ENCODE measurements at regions not wholly inside any gene's neighbourhood (a gene's known extent, or its start where the extent isn't known, plus 50 kb on each side); places are given as distances from the start of the nearest gene placed in this dataset.

DNA sequence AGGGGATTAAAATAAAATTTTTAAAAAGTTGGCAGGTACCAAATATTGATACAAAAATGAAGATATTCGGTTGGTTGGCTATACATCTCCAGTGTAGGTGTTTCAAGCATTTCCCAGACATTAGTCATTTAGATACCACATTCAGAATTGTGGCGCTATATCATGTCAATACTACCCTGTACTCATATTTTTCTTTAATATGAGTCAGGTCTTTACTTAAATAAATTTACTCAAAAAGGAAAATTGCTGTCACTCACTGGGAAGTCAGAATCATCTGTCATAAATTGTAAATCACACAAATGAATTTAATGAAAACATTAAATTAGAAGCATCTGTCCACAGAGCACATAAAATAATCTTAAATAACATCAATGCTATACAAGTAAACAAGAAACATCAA, 134.2 kb downstream of the TSHZ3 start:
- FAIRE-seq (peak; percentile 90), ATAC-seq (no peak), DNase-seq (ENCODE audit: low read depth in 1 of 2, low spot score in 1 of 2) (no peak)
- Histone ChIP-seq H3K9me3 (no peaks in the 10 kb centered on the region), H3K4me3 (no peak overlapping the region), H3K27ac (no peak overlapping the region), H3K4me2 (no peak overlapping the region), H3K4me1 (0 out of 3 replicates have a peak, but pooled peaks cover 4% of the 10 kb centered on the region)
- CTCF ChIA-PET: no interaction called here
- POLR2A ChIA-PET: no interaction called here
- TF ChIP-seq, protein P1, sequence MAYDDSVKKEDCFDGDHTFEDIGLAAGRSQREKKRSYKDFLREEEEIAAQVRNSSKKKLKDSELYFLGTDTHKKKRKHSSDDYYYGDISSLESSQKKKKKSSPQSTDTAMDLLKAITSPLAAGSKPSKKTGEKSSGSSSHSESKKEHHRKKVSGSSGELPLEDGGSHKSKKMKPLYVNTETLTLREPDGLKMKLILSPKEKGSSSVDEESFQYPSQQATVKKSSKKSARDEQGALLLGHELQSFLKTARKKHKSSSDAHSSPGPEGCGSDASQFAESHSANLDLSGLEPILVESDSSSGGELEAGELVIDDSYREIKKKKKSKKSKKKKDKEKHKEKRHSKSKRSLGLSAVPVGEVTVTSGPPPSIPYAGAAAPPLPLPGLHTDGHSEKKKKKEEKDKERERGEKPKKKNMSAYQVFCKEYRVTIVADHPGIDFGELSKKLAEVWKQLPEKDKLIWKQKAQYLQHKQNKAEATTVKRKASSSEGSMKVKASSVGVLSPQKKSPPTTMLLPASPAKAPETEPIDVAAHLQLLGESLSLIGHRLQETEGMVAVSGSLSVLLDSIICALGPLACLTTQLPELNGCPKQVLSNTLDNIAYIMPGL (CRISPR knock-in tag; IDR thresholded peaks at IDR 0.05; ENCODE audit: borderline replicate concordance): no peak
- no peak for TF ChIP-seq BHLHE40 (IDR thresholded peaks at IDR 0.05; ENCODE audit: low read depth, low read length)
- TF ChIP-seq HEYL (CRISPR knock-in tag; IDR thresholded peaks at IDR 0.05): no peak
- TF ChIP-seq ZFP36 (IDR thresholded peaks at IDR 0.05; ENCODE audit: borderline replicate concordance, partially characterized antibody): no peak
- no peak for TF ChIP-seq ATOH8 (CRISPR knock-in tag; IDR thresholded peaks at IDR 0.05; ENCODE audit: low read depth)
- no peak for TF ChIP-seq GATA3 (IDR thresholded peaks at IDR 0.05; ENCODE audit: borderline replicate concordance)
- TF ChIP-seq MAX (IDR thresholded peaks at IDR 0.05): no peak
- 40% methylated on average over 2 of the region's 2 CpGs for WGBS (ENCODE audit: missing lambda C conversion rate)

DNA sequence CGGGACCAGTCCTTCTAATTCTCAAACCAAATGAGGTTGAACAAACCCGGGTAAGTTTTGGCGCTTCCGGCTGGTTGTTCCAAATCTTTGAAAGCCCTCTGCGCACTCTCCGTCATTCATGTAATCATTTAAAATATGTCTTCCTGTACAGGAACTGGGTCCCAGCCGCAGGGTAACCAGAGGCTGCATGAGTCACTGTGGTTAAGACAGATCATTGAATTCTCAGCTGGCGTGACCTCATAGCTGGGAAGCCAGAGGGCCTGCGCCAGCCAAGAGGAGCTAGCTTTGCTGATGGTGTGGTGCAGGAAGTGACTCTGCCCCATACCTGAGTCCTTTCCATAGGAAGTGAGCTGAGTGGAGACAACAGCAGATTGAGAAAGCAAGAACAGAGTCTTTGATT, 135.2 kb downstream of the TSHZ3 start:
- FAIRE-seq (peak; percentile 97), DNase-seq (ENCODE audit: low read depth in 1 of 2, low spot score in 1 of 2) (peak; percentile 80 to 84), ATAC-seq (peak; percentile 96 to 98)
- H3K27ac ChIP-seq: peak overlapping the region in 1 of 2 experiments; percentile 57; a peak in 4 of 6 replicates
- ChIA-PET POLR2A (interaction anchor here (1.0 kb wide), 1 partner anchor 87 kb away, joined by 4 read pairs; no protein-coding TSS in a partner anchor), CTCF (no interaction called here)
- 48% methylated on average over 9 of the region's 9 CpGs for WGBS (ENCODE audit: missing lambda C conversion rate)
- H3K4me3 ChIP-seq: no peak overlapping the region
- peak overlapping the region; percentile 19 for H3K4me2 ChIP-seq
- no peaks in the 10 kb centered on the region for H3K9me3 ChIP-seq
- H3K4me1 ChIP-seq: 0 out of 3 replicates have a peak, but pooled peaks cover 4% of the 10 kb centered on the region
- TF ChIP-seq TFCP2L1 (CRISPR knock-in tag; IDR thresholded peaks at IDR 0.05) (no peak), KDM1A (IDR thresholded peaks at IDR 0.05; ENCODE audit: low read depth) (no peak), ATOH8 (CRISPR knock-in tag; IDR thresholded peaks at IDR 0.05; ENCODE audit: low read depth) (no peak; the same call in 1 of the 2 replicates), RARB (CRISPR knock-in tag; IDR thresholded peaks at IDR 0.05) (no peak), FOSB (CRISPR knock-in tag; IDR thresholded peaks at IDR 0.05) (no peak), PBX3 (IDR thresholded peaks at IDR 0.05) (peak; percentile 80), HES2 (IDR thresholded peaks at IDR 0.05) (no peak), HOXB5 (CRISPR knock-in tag; IDR thresholded peaks at IDR 0.05) (no peak), CHD4 (IDR thresholded peaks at IDR 0.05; ENCODE audit: borderline replicate concordance) (no peak), NPAS2 (CRISPR knock-in tag; IDR thresholded peaks at IDR 0.05; ENCODE audit: borderline replicate concordance) (no peak), HEYL (CRISPR knock-in tag; IDR thresholded peaks at IDR 0.05) (no peak), JUN (IDR thresholded peaks at IDR 0.05) (no peak), NFE2L2 (conservative IDR thresholded peaks at IDR 0.05; ENCODE audit: low read length) (no peak), RAD21 (conservative IDR thresholded peaks at IDR 0.05 in 1 of 2, IDR thresholded peaks at IDR 0.05 in 1 of 2) (no peak), RFX5 (IDR thresholded peaks at IDR 0.05) (no peak), HOXB13 (CRISPR knock-in tag; IDR thresholded peaks at IDR 0.05; ENCODE audit: low read depth) (no peak), CBX8 (IDR thresholded peaks at IDR 0.05) (no peak), MAFK (IDR thresholded peaks at IDR 0.05; ENCODE audit: partially characterized antibody) (no peak), JUNB (IDR thresholded peaks at IDR 0.05) (peak; percentile 64), NR3C1 (IDR thresholded peaks at IDR 0.05) (no peak), BHLHE40 (IDR thresholded peaks at IDR 0.05; ENCODE audit: low read depth, low read length) (no peak), PHF8 (IDR thresholded peaks at IDR 0.05; ENCODE audit: borderline replicate concordance, low read depth) (no peak), MAX (IDR thresholded peaks at IDR 0.05) (peak; percentile 30; the same call in 1 of the 2 replicates), POLR2AphosphoS2 (conservative IDR thresholded peaks at IDR 0.05; ENCODE audit: low read length) (no peak), ZNF302 (CRISPR knock-in tag; IDR thresholded peaks at IDR 0.05) (no peak), ZSCAN20 (CRISPR knock-in tag; IDR thresholded peaks at IDR 0.05) (no peak)
- TF ChIP-seq, protein P1 (CRISPR knock-in tag; IDR thresholded peaks at IDR 0.05; ENCODE audit: borderline replicate concordance): no peak
- TF ChIP-seq, protein P2, sequence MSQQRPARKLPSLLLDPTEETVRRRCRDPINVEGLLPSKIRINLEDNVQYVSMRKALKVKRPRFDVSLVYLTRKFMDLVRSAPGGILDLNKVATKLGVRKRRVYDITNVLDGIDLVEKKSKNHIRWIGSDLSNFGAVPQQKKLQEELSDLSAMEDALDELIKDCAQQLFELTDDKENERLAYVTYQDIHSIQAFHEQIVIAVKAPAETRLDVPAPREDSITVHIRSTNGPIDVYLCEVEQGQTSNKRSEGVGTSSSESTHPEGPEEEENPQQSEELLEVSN (IDR thresholded peaks at IDR 0.05; ENCODE audit: borderline replicate concordance, low read depth): no peak
